NCI-H748 treated with DMSO at 0.1 percent for 48 hours (cell line): ENCODE measurements at regions not wholly inside any gene's neighbourhood (a gene's known extent, or its start where the extent isn't known, plus 50 kb on each side); places are given as distances from the start of the nearest gene placed in this dataset.

Experiments
- DNase-seq: peaks from one replicate; lab custom pipeline; 2025; lab: John Stamatoyannopoulos, UW

- no peak for DNase-seq
These were observed 156.6 kb upstream of the ALCAM start for GRCh38 chr3:105210141-105210540.

DNA sequence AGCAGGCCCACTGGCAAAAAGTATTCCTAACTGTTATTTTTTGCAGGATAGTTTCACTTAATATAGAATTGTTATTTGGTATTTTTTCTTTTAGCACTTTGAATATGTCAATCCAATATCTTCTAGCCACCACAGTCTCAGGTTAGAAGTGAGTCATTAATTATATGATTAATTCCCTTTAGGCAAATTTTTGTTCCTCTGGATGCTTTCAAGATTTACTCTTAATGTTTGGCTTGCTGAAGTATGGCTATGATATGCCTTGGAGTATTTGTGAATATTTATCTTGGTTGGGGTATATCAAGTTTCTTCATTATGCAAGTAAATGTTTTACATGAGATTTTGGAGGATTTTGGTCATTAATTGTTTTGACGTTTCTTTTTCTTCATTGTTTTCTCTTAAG, 152.1 kb upstream of the ALCAM start:
- DNase-seq, result no peak

GRCh38 chr3:105222568-105223093, 144.1 kb upstream of the ALCAM start:
- no peak for DNase-seq

DNA sequence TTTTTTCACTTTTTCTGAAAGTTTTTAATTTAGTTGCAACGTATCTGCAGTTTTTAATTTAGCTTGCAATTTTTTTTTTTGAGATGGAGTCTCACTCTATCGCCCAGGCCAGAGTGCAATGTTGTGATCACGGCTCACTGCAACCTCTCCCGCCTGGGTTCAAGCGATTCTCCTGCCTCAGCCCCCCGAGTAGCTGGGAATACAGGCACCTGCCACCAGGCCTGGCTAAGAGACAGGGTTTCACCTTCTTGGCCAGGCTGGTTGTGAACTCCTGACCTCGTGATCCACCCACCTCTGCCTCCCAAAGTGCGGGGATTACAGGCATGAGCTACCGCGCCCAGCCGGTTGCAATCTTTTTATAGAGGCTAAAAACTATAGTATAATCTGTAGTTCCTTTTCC, 142.9 kb upstream of the ALCAM start:
- DNase-seq, result no peak

DNA sequence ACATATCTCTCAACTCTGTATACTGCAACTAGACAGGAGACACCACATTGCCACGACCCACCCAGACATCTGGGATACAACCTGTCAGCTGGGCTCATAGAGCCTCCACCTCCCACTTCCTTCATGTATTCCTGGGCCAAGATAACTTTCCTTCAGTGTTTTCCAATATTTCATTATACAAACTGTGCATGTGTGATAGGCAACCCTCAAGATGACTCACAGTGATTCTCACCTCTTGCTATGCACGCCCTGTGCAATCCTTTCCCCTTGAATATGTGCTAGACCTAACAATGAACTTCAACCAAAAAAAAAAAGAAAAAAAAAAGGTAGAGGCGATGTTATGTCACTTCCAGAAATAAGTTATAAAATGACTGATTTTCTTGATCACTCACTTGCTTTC, 138.0 kb upstream of the ALCAM start:
- DNase-seq, result no peak

GRCh38 chr3:105232553-105232952, 134.2 kb upstream of the ALCAM start:
- DNase-seq, result no peak

GRCh38 chr3:105233010-105233409, 133.7 kb upstream of the ALCAM start:
- no peak for DNase-seq

DNA sequence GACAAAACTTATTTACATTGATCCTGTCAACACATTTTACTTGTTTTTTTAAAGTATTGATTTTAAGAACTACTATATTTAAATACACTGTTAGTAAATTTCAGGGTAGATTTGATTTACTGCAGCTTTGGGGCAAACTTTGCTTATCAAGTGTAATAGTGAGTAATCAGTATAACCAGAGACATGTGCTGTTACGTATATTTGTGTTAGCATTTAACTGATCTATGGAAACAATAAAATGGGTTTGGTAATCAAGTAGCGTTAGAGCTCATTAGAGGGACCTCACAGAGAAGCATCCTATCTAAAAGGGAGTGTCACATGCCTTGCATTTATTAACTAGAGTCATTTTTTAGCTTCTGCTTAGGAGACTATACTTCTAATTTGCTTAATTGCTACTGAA, 131.5 kb upstream of the ALCAM start:
- no peak for DNase-seq

DNA sequence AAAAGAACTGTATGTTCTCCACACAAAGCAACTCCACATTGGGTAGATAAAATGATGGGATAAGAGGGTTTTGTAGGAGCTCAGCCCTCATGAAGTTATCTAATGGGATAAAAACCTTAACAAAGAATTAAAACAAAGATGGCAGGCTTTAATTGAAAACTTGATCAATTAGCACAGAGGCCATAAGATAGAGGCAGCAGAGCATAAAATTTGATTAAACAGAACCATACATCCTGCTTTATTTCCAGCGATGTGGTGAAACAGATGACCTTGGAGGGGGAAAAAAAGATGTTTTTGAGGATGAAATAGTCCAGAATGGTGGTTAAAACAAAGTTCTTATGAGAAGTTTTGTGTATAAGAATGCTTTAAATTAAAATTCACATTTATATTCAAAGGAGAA, 130.9 kb upstream of the ALCAM start:
- no peak for DNase-seq

- no peak for DNase-seq
These were observed 128.3 kb upstream of the ALCAM start for GRCh38 chr3:105238367-105238766.

- no peak for DNase-seq
These were observed 123.6 kb upstream of the ALCAM start for GRCh38 chr3:105243076-105243475.

- no peak for DNase-seq
These were observed 120.2 kb upstream of the ALCAM start for GRCh38 chr3:105246536-105246935.

GRCh38 chr3:105253225-105253624, 113.5 kb upstream of the ALCAM start:
- peak; percentile 62 for DNase-seq

- no peak for DNase-seq
These were observed 112.6 kb upstream of the ALCAM start for GRCh38 chr3:105254154-105254553.

DNA sequence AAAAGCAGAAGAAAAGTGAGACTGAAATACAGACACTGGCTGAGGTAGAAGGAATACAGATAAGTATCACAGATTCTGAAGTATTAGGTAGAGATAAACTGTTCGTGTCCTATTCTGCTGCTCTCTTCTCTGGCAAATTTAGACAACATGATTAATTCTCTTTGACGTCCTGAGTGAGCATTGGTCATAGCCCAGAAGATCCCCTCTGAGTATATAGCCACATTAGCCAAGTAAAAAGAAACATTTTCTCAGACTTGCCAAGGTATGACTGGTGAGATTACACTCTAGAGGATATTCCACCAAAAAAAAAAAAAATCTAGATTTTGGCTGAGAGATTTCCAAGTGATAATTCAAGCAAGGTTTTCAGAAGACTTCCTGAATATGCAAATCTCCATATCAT, 111.4 kb upstream of the ALCAM start:
- DNase-seq, result no peak

GRCh38 chr3:105259496-105259895, 107.2 kb upstream of the ALCAM start:
- no peak for DNase-seq

DNA sequence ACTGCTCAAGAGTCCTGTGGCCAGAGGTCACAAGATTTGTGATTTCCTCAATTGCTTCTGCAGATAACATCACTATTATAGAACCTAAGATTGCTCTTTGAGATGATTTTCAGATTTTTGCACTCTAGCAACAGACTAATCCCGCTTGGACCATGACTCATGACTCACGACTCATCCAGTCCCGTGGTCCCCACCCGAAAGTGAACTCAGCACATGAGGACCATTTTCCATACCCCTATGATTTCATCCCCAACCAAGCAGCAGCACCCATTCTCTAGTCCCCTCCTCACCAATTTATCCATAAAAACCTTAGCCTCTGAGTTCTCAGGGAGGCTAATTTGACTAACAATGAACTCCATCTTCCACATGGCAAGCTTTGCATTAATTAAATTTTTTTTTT, 106.3 kb upstream of the ALCAM start:
- DNase-seq, result no peak

DNA sequence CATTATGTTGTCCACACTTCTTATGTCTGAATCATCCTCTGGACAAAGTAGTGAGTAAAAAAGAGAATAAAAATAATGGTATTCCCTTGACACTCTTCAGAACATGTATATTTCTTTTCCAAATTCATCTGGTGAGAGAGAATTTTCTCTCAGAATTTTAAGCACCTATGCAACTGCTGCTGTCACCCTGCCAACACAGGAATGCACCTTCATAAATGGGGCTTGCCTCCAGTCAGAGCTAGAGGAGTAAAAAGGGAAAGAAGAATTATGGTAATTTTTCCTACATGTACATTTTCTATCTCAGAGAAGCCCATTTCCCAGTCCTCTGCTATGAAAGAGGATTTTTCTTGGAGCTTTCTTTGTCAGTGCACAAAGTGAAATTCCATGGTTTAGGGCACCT, 92.2 kb upstream of the ALCAM start:
- no peak for DNase-seq

- no peak for DNase-seq
These were observed 91.8 kb upstream of the ALCAM start for GRCh38 chr3:105274958-105275357.

DNA sequence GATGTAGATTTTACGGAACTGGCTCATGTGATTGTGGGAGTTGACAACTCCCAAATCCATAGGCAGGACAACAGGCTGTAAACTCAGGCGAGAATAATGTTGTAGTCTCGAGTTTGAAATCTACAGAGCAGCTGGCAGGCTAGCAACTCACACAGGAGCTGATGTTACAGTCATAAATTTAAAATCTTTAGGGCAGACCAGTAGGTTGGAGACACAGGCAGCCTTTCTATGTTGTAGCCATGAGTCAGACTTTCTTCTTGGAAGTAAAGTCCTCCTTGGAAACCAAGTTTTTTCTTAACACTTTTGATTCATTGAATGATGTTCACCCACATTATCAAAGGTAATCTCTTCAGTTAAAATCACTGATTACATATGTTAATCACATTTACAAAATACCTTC, 89.1 kb upstream of the ALCAM start:
- no peak for DNase-seq

DNA sequence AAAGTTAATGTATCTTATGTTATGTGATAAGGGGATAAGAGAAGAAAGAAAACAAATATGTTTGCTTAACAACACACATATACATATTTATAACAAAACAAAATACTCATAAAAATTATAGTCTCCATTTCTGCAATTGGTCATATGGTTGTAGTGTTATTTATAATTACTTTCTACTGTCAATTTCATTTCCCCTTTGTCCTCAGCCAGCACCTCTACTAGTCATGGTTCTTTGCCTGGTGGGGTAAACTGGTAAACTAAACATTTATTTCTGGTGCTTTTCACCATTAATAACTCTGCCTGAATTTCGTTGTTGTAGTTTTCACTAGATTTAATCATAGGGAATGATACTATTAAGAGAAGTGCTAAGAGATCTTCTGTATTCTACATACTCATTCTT, 88.0 kb upstream of the ALCAM start:
- no peak for DNase-seq

DNA sequence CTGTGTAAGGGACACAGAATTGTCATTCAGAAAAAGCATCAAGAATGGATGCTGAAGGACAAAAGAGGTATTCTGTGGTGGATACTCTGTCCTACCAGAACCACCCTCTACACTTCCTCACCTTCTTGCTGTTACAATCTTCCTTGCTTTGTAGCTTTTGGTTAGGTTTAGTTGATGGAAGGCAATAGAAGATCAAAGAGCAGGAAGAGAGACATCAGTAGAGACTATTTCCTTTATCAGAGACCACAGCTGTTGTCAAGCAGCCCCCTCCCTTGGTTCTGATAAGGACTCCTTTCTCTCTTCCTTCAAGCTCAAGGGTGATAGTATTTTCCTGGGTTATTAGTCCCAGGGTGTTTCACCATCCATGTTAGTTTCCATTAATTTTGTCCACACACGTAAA, 84.7 kb upstream of the ALCAM start:
- DNase-seq, result no peak

DNA sequence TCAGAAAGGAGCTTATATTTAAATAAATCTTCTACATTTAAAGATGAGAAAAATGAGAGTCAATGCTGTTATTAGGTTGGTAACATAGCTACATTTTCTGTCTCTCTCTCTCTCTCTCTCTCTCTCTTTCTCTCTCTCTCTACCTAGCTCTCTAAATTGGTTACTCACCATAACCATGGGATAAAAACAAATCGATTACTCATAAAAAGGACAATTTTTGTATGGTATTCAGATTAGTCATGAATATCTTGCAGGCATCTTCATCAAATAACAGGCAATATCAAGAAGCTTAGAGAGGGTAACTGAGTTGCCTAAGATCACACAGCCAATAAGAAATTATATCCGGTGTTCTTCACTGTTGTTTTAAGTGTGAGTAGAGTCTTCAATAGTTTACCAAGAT, 81.8 kb upstream of the ALCAM start:
- DNase-seq, result no peak

- no peak for DNase-seq
These were observed 81.0 kb upstream of the ALCAM start for GRCh38 chr3:105285653-105286241.

GRCh38 chr3:105293441-105293840, 73.3 kb upstream of the ALCAM start:
- no peak for DNase-seq
